ENCODE measurements at regions not wholly inside any gene's neighbourhood (a gene's known extent, or its start where the extent isn't known, plus 50 kb on each side); places are given as distances from the start of the nearest gene placed in this dataset.

- TF ChIP-seq POLR2A (IDR thresholded peaks at IDR 0.05) (no peak), CTCF (IDR thresholded peaks at IDR 0.05) (no peak)
These were observed 443.9 kb downstream of the MIAT start for GRCh38 chr22:27101288-27101687.
